H1 (cell line): ENCODE measurements at regions not wholly inside any gene's neighbourhood (a gene's known extent, or its start where the extent isn't known, plus 50 kb on each side); places are given as distances from the start of the nearest gene placed in this dataset.

Source experiments
- BACH1 ChIP-seq: IDR thresholded peaks from 2 replicates; pipeline ENCODE4 v1.6.1; 2012; ENCODE audit warnings: low read length, improper control_type of control experiment
- EGR1 ChIP-seq: IDR thresholded peaks from 2 replicates; pipeline ENCODE4 v1.6.1; 2011; ENCODE audit warnings: low read depth, low read length, borderline replicate concordance
- HDAC2 ChIP-seq, 2 experiments: fragments of 300-600 bp in 1 of 2; sonication (generic) in 1 of 2; IDR thresholded peaks; 2 replicates each; pipeline ENCODE4 v1.6.1; 2011 to 2012; ENCODE audit warnings: low read depth in 2 of 2, low read length in 2 of 2, mild to moderate bottlenecking in 2 of 2, moderate library complexity in 2 of 2, borderline replicate concordance in 1 of 2, inconsistent platforms in 1 of 2
- HDAC6 ChIP-seq: IDR thresholded peaks from one replicate; pipeline ENCODE4 v1.7.1; 2012; ENCODE audit warnings: low read depth, mild to moderate bottlenecking, inconsistent platforms, low read length, moderate library complexity
- KDM5A ChIP-seq: fragments of 200-600 bp; IDR thresholded peaks from 2 replicates; pipeline ENCODE4 v1.7.1; 2012; ENCODE audit warnings: mild to moderate bottlenecking, low read length, inconsistent platforms, mixed read lengths
- POU5F1 ChIP-seq: IDR thresholded peaks from 2 replicates; pipeline ENCODE4 v1.6.1; 2011; ENCODE audit warnings: low read depth, mild to moderate bottlenecking, low read length, moderate library complexity
- SP2 ChIP-seq: IDR thresholded peaks from 2 replicates; pipeline ENCODE4 v1.6.1; 2012; ENCODE audit warnings: mild to moderate bottlenecking, low read length, inconsistent platforms
- TAF7 ChIP-seq: optimal IDR thresholded peaks from 2 replicates; pipeline ENCODE3; 2011; ENCODE audit warnings: low read depth, mild to moderate bottlenecking, inconsistent platforms, low read length, moderate library complexity, borderline replicate concordance
- TBP ChIP-seq: IDR thresholded peaks from 2 replicates; pipeline ENCODE4 v1.6.1; 2011; ENCODE audit warnings: low read depth, low read length, improper control_type of control experiment
- YY1 ChIP-seq: IDR thresholded peaks from 2 replicates; pipeline ENCODE4 v1.6.1; 2011; ENCODE audit warnings: low read depth, mild to moderate bottlenecking, low read length
- ZNF274 ChIP-seq: IDR thresholded peaks from 2 replicates; pipeline ENCODE4 v1.7.0; 2012; ENCODE audit warnings: low read length, borderline replicate concordance; ENCODE audit errors: extremely low read depth
- TF ChIP-seq, protein P1 (sequence below): IDR thresholded peaks from 2 replicates; pipeline ENCODE4 v1.6.1; 2012; ENCODE audit warnings: low read length, inconsistent platforms
- TF ChIP-seq, protein P2 (sequence below): IDR thresholded peaks from 2 replicates; pipeline ENCODE4 v1.6.1; 2011; ENCODE audit warnings: low read depth, mild to moderate bottlenecking, low read length; ENCODE audit not compliant: insufficient read depth
- TF ChIP-seq, protein P3 (sequence below): IDR thresholded peaks from 2 replicates; pipeline ENCODE4 v1.6.1; 2012; ENCODE audit warnings: inconsistent platforms

DNA sequence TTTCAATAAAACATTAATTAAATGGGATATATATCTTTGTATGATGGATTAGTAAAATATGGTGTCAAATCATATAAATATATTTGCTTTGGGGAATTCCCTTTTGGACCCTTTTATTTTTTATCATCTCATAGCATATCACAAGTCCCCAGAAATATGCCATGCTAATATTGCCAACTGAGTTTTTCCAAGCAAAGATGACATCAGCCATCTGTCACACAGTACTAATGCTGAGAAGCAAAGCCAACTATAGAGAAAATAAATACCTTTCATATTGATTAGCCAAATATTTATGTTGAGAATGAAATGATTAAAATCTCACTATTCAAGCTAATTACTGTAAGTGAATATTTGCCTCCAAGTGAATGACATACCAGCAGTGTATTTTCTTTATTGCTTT is 575.3 kb downstream of the ETV1 start (continued):
- TF ChIP-seq ZNF274 (no peak), BACH1 (no peak), TBP (no peak), KDM5A (no peak), EGR1 (no peak), YY1 (no peak), TAF7 (no peak), HDAC6 (no peak), HDAC2 (IDR thresholded peaks at IDR 0.05; ENCODE audit: borderline replicate concordance in 1 of 2, low read depth in 2 of 2, low read length in 2 of 2) (no peak), POU5F1 (no peak), SP2 (no peak)
- TF ChIP-seq, protein P1, sequence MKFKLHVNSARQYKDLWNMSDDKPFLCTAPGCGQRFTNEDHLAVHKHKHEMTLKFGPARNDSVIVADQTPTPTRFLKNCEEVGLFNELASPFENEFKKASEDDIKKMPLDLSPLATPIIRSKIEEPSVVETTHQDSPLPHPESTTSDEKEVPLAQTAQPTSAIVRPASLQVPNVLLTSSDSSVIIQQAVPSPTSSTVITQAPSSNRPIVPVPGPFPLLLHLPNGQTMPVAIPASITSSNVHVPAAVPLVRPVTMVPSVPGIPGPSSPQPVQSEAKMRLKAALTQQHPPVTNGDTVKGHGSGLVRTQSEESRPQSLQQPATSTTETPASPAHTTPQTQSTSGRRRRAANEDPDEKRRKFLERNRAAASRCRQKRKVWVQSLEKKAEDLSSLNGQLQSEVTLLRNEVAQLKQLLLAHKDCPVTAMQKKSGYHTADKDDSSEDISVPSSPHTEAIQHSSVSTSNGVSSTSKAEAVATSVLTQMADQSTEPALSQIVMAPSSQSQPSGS = no peak
- TF ChIP-seq, protein P2, sequence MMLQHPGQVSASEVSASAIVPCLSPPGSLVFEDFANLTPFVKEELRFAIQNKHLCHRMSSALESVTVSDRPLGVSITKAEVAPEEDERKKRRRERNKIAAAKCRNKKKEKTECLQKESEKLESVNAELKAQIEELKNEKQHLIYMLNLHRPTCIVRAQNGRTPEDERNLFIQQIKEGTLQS = no peak
- TF ChIP-seq, protein P3, sequence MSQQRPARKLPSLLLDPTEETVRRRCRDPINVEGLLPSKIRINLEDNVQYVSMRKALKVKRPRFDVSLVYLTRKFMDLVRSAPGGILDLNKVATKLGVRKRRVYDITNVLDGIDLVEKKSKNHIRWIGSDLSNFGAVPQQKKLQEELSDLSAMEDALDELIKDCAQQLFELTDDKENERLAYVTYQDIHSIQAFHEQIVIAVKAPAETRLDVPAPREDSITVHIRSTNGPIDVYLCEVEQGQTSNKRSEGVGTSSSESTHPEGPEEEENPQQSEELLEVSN = no peak
